IPS DF 6.9 (cell line): ENCODE measurements at regions not wholly inside any gene's neighbourhood (a gene's known extent, or its start where the extent isn't known, plus 50 kb on each side); places are given as distances from the start of the nearest gene placed in this dataset.

Source experiments
- DNase-seq: peaks from one replicate; pipeline ENCODE4 v3.0.0-alpha.2; 2013; ENCODE audit warnings: low read depth, low spot score
- H3K27ac ChIP-seq: one replicate; pipeline ENCODE4 v1.5.1; 2013; ENCODE audit warnings: low read length, control low read depth
- H3K27me3 ChIP-seq: 2 replicates; pipeline ENCODE4 v1.6.1; 2013; ENCODE audit warnings: mild to moderate bottlenecking, low read length; ENCODE audit not compliant: control insufficient read depth, insufficient read depth
- H3K36me3 ChIP-seq: 2 replicates; pipeline ENCODE4 v1.6.1; 2013; ENCODE audit warnings: low read length; ENCODE audit not compliant: control insufficient read depth, insufficient read depth
- H3K4me1 ChIP-seq: 2 replicates; pipeline ENCODE4 v1.6.1; 2013; ENCODE audit warnings: low read length; ENCODE audit not compliant: control insufficient read depth, insufficient read depth
- H3K4me3 ChIP-seq: 2 replicates; pipeline ENCODE4 v1.5.1; 2013; ENCODE audit warnings: mild to moderate bottlenecking, low read length
- H3K9me3 ChIP-seq: 2 replicates; pipeline ENCODE4 v1.6.1; 2013; ENCODE audit warnings: low read length, inconsistent platforms; ENCODE audit not compliant: control insufficient read depth, insufficient read depth
- WGBS: extraction: QIAGEN DNeasy Blood & Tissue Kit; methylation state at CpG from one replicate; pipeline ENCODE4 v1.1.7; 2013; ENCODE audit warnings: mixed read lengths, missing lambda C conversion rate; ENCODE audit not compliant: insufficient read length, insufficient coverage; 5-methylcytosine and 5-hydroxymethylcytosine counted together

GRCh38 chr22:46026899-46027210 is 49.9 kb upstream of the WNT7B start:
- no peak for DNase-seq
- no peaks in the 10 kb centered on the region for H3K36me3 ChIP-seq
- no peaks in the 10 kb centered on the region for H3K9me3 ChIP-seq
- peak overlapping the region; percentile 57; the same call in 1 of the 2 replicates for H3K4me3 ChIP-seq
- no CpG with 5 or more reads among the region's 3 CpGs for WGBS
- no peaks in the 10 kb centered on the region; the same call in 1 of the 2 replicates for H3K4me1 ChIP-seq
- H3K27me3 ChIP-seq: peaks cover 16% of the 10 kb centered on the region; the same call in 1 of the 2 replicates
- no peak overlapping the region for H3K27ac ChIP-seq

GRCh38 chr22:46027211-46028105 is 50.5 kb upstream of the WNT7B start:
- no CpG with 5 or more reads among the region's 89 CpGs for WGBS
- Histone ChIP-seq H3K4me3 (peak overlapping the region; percentile 57; the same call in 1 of the 2 replicates), H3K4me1 (peaks cover under 1% of the 10 kb centered on the region), H3K27ac (no peak overlapping the region), H3K36me3 (no peaks in the 10 kb centered on the region), H3K9me3 (no peaks in the 10 kb centered on the region), H3K27me3 (peaks cover 16% of the 10 kb centered on the region; the same call in 1 of the 2 replicates)
- no peak for DNase-seq

GRCh38 chr22:46028106-46028991 is 51.4 kb upstream of the WNT7B start:
- DNase-seq: no peak
- Histone ChIP-seq H3K36me3 (no peaks in the 10 kb centered on the region), H3K27ac (no peak overlapping the region), H3K9me3 (no peaks in the 10 kb centered on the region), H3K4me1 (peaks cover 2% of the 10 kb centered on the region), H3K27me3 (peaks cover 16% of the 10 kb centered on the region; the same call in 1 of the 2 replicates), H3K4me3 (no peak overlapping the region)
- no CpG with 5 or more reads among the region's 16 CpGs for WGBS

GRCh38 chr22:46029036-46029435 is 52.1 kb upstream of the WNT7B start:
- Histone ChIP-seq H3K27ac (no peak overlapping the region), H3K36me3 (no peaks in the 10 kb centered on the region), H3K4me3 (no peak overlapping the region), H3K9me3 (no peaks in the 10 kb centered on the region), H3K27me3 (peaks cover 16% of the 10 kb centered on the region; the same call in 1 of the 2 replicates), H3K4me1 (peaks cover 2% of the 10 kb centered on the region)
- no peak for DNase-seq
- no CpG with 5 or more reads among the region's 8 CpGs for whole genome bisulfite sequencing

DNA sequence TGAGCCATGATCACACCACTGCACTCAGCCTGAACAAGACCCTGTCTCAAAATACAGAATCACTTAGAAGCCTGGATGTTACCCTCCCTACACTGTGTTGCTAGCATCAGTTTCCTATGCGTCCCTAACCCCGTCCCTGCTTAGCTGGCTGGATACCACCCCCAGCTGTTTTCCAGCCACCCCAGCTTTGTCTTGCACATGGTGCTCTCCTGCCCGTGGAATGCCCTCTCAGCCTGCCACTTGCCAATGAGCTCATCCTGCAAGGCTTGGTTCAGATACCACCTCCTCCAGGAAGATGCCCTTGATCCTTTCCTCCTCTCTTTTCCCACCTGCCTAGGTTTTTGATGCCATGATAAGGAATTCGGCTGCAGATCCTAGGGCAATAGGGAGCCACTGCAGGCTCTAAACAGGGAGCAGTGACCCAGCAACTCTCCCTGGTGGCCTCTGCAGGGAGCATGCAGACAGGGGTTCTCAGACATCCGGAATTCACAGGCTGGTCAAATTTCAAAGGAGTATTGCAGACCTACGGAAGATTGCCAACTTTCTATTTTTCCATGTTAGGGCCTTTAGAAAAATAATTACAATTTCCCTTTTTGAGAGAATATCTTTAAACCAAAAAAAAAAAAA is 52.7 kb upstream of the WNT7B start:
- DNase-seq: no peak
- Histone ChIP-seq H3K27ac (no peak overlapping the region), H3K9me3 (no peaks in the 10 kb centered on the region), H3K27me3 (peaks cover 16% of the 10 kb centered on the region; the same call in 1 of the 2 replicates), H3K36me3 (no peaks in the 10 kb centered on the region), H3K4me1 (peaks cover 2% of the 10 kb centered on the region), H3K4me3 (no peak overlapping the region)
- no CpG with 5 or more reads among the region's 6 CpGs for WGBS

- H3K27ac ChIP-seq: no peak overlapping the region
- WGBS: no CpG with 5 or more reads among the region's 11 CpGs
These were observed 53.4 kb upstream of the WNT7B start for GRCh38 chr22:46030231-46030880.

DNA sequence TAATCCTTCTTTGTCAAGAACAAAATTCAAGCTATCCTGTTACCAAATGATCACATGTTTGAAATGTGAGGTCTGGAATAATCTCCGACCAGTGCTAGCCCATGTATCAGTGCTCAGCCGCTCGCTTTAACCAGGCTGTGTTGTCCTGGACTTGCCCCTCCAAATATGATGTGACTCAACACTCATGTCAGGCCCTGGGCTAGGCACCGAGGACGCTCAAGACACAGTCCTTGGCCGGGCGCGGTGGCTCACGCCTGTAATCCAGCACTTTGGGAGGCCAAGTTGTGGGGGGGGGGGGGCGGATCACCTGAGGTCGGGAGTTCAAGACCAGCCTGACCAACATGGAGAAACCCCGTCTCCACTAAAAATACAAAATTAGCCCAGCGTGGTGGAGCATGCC is 54.1 kb upstream of the WNT7B start:
- Histone ChIP-seq H3K9me3 (no peaks in the 10 kb centered on the region), H3K4me1 (peaks cover 2% of the 10 kb centered on the region), H3K4me3 (no peak overlapping the region), H3K27ac (no peak overlapping the region), H3K36me3 (no peaks in the 10 kb centered on the region), H3K27me3 (peaks cover 12% of the 10 kb centered on the region; the same call in 1 of the 2 replicates)
- WGBS: no CpG with 5 or more reads among the region's 13 CpGs
- DNase-seq: no peak

More at GRCh38 chr22:46030231-46030880, 53.4 kb upstream of the WNT7B start:
- no peak overlapping the region for H3K4me3 ChIP-seq
- peaks cover 2% of the 10 kb centered on the region for H3K4me1 ChIP-seq
- H3K36me3 ChIP-seq: no peaks in the 10 kb centered on the region
- no peak for DNase-seq
- H3K27me3 ChIP-seq: peaks cover 16% of the 10 kb centered on the region; the same call in 1 of the 2 replicates
- no peaks in the 10 kb centered on the region for H3K9me3 ChIP-seq

DNA sequence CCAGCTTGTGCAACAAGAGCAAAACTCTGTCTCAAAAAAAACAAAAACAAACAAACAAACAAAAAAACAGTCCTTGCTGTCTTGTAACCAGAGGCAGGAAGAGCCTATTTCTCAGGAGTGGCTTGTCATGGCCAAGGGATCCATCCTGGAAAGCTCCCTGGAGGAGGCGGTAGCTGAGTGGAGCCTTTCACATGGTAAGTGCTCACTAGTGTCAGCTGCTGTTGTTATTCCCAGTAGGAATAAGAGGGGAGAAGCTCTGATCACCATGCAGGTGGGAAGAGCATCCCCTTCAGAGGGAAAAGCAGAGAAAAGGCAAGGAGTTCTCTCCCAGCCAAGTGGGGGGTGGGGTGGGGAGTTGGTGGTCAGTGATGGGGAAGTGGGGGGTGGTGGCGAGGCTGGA is 54.6 kb upstream of the WNT7B start:
- H3K27me3 ChIP-seq: peaks cover 9% of the 10 kb centered on the region; the same call in 1 of the 2 replicates
- no peak for DNase-seq
- no peak overlapping the region for H3K4me3 ChIP-seq
- H3K36me3 ChIP-seq: no peaks in the 10 kb centered on the region
- no peaks in the 10 kb centered on the region for H3K9me3 ChIP-seq
- peaks cover 2% of the 10 kb centered on the region for H3K4me1 ChIP-seq
- no CpG with 5 or more reads among the region's 2 CpGs for WGBS
- no peak overlapping the region for H3K27ac ChIP-seq

GRCh38 chr22:46031965-46032851 is 55.2 kb upstream of the WNT7B start:
- H3K36me3 ChIP-seq: no peaks in the 10 kb centered on the region
- no peak overlapping the region for H3K27ac ChIP-seq
- WGBS: no CpG with 5 or more reads among the region's 13 CpGs
- H3K4me3 ChIP-seq: no peak overlapping the region
- peaks cover 5% of the 10 kb centered on the region; the same call in 1 of the 2 replicates for H3K27me3 ChIP-seq
- DNase-seq: no peak
- H3K4me1 ChIP-seq: peaks cover 2% of the 10 kb centered on the region
- no peaks in the 10 kb centered on the region for H3K9me3 ChIP-seq
